ENCODE measurements at regions not wholly inside any gene's neighbourhood (a gene's known extent, or its start where the extent isn't known, plus 50 kb on each side); places are given as distances from the start of the nearest gene placed in this dataset.

DNA sequence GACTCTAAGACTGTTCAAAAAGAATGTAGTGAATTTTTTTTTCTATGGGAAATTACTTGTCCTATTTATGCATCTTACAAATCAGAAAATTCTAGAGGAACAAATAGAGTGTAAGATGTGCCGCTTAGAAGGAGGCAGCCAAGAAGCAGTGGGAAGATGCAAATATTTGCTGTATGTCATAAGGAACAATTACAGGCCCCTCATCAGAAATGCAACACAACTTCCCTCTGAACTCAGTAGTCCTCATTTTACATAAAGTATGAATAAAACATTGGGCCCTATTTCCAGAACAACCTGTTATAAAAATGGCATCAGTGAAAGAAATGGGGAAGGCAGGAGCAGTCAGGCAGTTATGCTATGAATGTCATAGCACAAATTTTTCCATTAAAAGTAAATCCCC, 50.7 kb upstream of the SCG2 start:
- no peak overlapping the region for H2AK5ac ChIP-seq (ENCODE audit: insufficient read length, low read length)
- no peak overlapping the region for H3K56ac ChIP-seq (ENCODE audit: insufficient read length, low read depth, low read length)
- H2BK12ac ChIP-seq (ENCODE audit: insufficient read length, low read depth, low read length) = no peak overlapping the region
- H3K14ac ChIP-seq (ENCODE audit: insufficient read depth, low read length) = no peak overlapping the region
- no peak overlapping the region for H2BK5ac ChIP-seq (ENCODE audit: insufficient read length, low read length)
- no peaks in the 10 kb centered on the region for H3K27me3 Mint-ChIP-seq (ENCODE audit: low read depth)
- H3K18ac ChIP-seq (ENCODE audit: insufficient read length, low read depth, low read length) = no peak overlapping the region
- H3K27ac ChIP-seq (ENCODE audit: insufficient read length, low read depth, low read length) = no peak overlapping the region
- no peaks in the 10 kb centered on the region for H3K23me2 ChIP-seq (ENCODE audit: insufficient read length, low read depth, low read length, poor library complexity, severe bottlenecking)
- H4K5ac ChIP-seq (ENCODE audit: insufficient read length, low read depth, low read length) = no peak overlapping the region
- no peak overlapping the region for H2BK120ac ChIP-seq (ENCODE audit: low read depth, low read length, poor library complexity, severe bottlenecking)
- H3K79me1 ChIP-seq (ENCODE audit: insufficient read depth, low read depth, low read length, poor library complexity, severe bottlenecking) = no peaks in the 10 kb centered on the region
- H3K9ac ChIP-seq (ENCODE audit: extremely low read depth, insufficient read length, low read length) = no peak overlapping the region
- H3K79me2 ChIP-seq (ENCODE audit: insufficient read depth, low read length) = no peaks in the 10 kb centered on the region
- DNase-seq = no peak
- no peak overlapping the region for H3K4ac ChIP-seq (ENCODE audit: low read depth, low read length)
- WGBS (ENCODE audit: extremely low coverage, insufficient read length, low lambda C conversion rate) = no CpG with 5 or more reads among the region's 1 CpG
- H3K4me2 ChIP-seq (ENCODE audit: insufficient read depth, insufficient read length, low read length) = no peak overlapping the region
- peaks cover 10 to 18% (median 11%) of the 10 kb centered on the region in 3 experiments; a peak in 6 of 7 replicates for H3K36me3 Mint-ChIP-seq (ENCODE audit: insufficient read depth in 1 of 3, low read depth in 3 of 3)
- no peaks in the 10 kb centered on the region for H4K20me1 ChIP-seq (ENCODE audit: control insufficient read depth, insufficient read depth, insufficient read length)
- peaks cover 3% of the 10 kb centered on the region; the same call in 1 of the 2 replicates for H3K4me1 ChIP-seq (ENCODE audit: insufficient read depth, low read length)
- H3K4me3 Mint-ChIP-seq = no peak overlapping the region
- H2AFZ ChIP-seq (ENCODE audit: low read length) = no peak overlapping the region
- H4K8ac ChIP-seq (replicated peaks; ENCODE audit: insufficient read length, low read depth, low read length) = no peak overlapping the region
- H3K27ac Mint-ChIP-seq = no peak overlapping the region
- no peak overlapping the region for H2BK15ac ChIP-seq (ENCODE audit: low read depth, low read length)
- no peak overlapping the region for H3T11ph ChIP-seq (ENCODE audit: low read length)
- TF ChIP-seq, protein P1, sequence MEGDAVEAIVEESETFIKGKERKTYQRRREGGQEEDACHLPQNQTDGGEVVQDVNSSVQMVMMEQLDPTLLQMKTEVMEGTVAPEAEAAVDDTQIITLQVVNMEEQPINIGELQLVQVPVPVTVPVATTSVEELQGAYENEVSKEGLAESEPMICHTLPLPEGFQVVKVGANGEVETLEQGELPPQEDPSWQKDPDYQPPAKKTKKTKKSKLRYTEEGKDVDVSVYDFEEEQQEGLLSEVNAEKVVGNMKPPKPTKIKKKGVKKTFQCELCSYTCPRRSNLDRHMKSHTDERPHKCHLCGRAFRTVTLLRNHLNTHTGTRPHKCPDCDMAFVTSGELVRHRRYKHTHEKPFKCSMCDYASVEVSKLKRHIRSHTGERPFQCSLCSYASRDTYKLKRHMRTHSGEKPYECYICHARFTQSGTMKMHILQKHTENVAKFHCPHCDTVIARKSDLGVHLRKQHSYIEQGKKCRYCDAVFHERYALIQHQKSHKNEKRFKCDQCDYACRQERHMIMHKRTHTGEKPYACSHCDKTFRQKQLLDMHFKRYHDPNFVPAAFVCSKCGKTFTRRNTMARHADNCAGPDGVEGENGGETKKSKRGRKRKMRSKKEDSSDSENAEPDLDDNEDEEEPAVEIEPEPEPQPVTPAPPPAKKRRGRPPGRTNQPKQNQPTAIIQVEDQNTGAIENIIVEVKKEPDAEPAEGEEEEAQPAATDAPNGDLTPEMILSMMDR (conservative IDR thresholded peaks at IDR 0.05) = no peak
- peaks cover 2 to 7% of the 10 kb centered on the region in 2 experiments; a peak in 3 of 4 replicates for H3K4me1 Mint-ChIP-seq
- H2BK20ac ChIP-seq (ENCODE audit: low read depth, low read length, poor library complexity, severe bottlenecking) = no peak overlapping the region
- H4K91ac ChIP-seq (ENCODE audit: insufficient read length, low read depth, low read length) = no peak overlapping the region
- H3K9me3 ChIP-seq (ENCODE audit: control insufficient read depth, low read depth, low read length) = no peaks in the 10 kb centered on the region
- no peak overlapping the region for H3K23ac ChIP-seq (ENCODE audit: insufficient read length, low read depth, low read length)
- H3K9me3 Mint-ChIP-seq = peaks cover 8% of the 10 kb centered on the region in 2 experiments; a peak in 4 of 5 replicates
- no peaks in the 10 kb centered on the region for H3K27me3 ChIP-seq (ENCODE audit: insufficient read depth, low read length)

Data from H9 (cell line).